IMR-90 (cell line): ENCODE measurements at regions not wholly inside any gene's neighbourhood (a gene's known extent, or its start where the extent isn't known, plus 50 kb on each side); places are given as distances from the start of the nearest gene placed in this dataset.

Experiments used
- ATAC-seq: fragments of 200-7000 bp; cut with Tn5 transposase; 2 replicates; pipeline ENCODE4 v1.9.1; 2020; ENCODE audit warnings: low read depth, mild to moderate bottlenecking, moderate library complexity
- BruUV-seq: library from RNA; stranded (reverse); fragments of 400-500 nt; replicated peaks from 2 replicates; lab custom pipeline; 2021; lab: Mats Ljungman, UMichigan
- CTCF ChIA-PET: fragments of 300-600 bp; formaldehyde crosslinking; extraction: SDS; loops from one replicate; lab custom pipeline; 2021; ENCODE audit warnings: antibody characterized with exemption; lab: Yijun Ruan, JAX
- POLR2A ChIA-PET: fragments of 300-600 bp; sonication (Branson Sonifier 250); formaldehyde crosslinking; loops from one replicate; lab custom pipeline; 2022; ENCODE audit warnings: antibody characterized with exemption; ENCODE audit not compliant: unreplicated experiment; lab: Charles Lee
- DNase-seq: peaks from one replicate; pipeline ENCODE4 v3.0.0; 2013
- H2AFZ ChIP-seq: replicated peaks from 2 replicates; pipeline ENCODE3; 2013; ENCODE audit warnings: low read length, mild to moderate bottlenecking; ENCODE audit not compliant: poor library complexity
- H2AK5ac ChIP-seq: 2 replicates; pipeline ENCODE4 v1.6.1; 2013; ENCODE audit warnings: low read depth, low read length, inconsistent platforms
- H2AK9ac ChIP-seq: replicated peaks from 2 replicates; pipeline ENCODE3; 2013; ENCODE audit warnings: mild to moderate bottlenecking, low read depth, low read length, moderate library complexity; ENCODE audit not compliant: poor library complexity
- H2BK120ac ChIP-seq: 2 replicates; pipeline ENCODE4 v1.6.1; 2013; ENCODE audit warnings: low read depth, low read length, inconsistent platforms
- H2BK15ac ChIP-seq: 3 replicates; pipeline ENCODE4 v1.6.1; 2013; ENCODE audit warnings: low read depth, low read length, inconsistent platforms
- H2BK20ac ChIP-seq: 2 replicates; pipeline ENCODE4 v1.6.1; 2013; ENCODE audit warnings: low read depth, mild to moderate bottlenecking, inconsistent platforms, low read length, moderate library complexity
- H2BK5ac ChIP-seq: 2 replicates; pipeline ENCODE4 v1.6.1; 2013; ENCODE audit warnings: mild to moderate bottlenecking, low read depth, low read length, inconsistent platforms; ENCODE audit not compliant: poor library complexity, severe bottlenecking
- H3K14ac ChIP-seq: replicated peaks from 2 replicates; pipeline ENCODE4 v1.6.1; 2013; ENCODE audit warnings: low read depth, low read length, inconsistent platforms
- H3K18ac ChIP-seq: 2 replicates; pipeline ENCODE4 v1.6.1; 2013; ENCODE audit warnings: low read depth, low read length, control low read depth
- H3K23ac ChIP-seq: 2 replicates; pipeline ENCODE4 v1.6.1; 2013; ENCODE audit warnings: low read depth, low read length, inconsistent platforms
- H3K27ac ChIP-seq: 2 replicates; pipeline ENCODE4 v1.5.1; 2013; ENCODE audit warnings: mild to moderate bottlenecking, control low read depth, low read length; ENCODE audit not compliant: insufficient read depth
- H3K27me3 ChIP-seq: 2 replicates; pipeline ENCODE4 v1.6.1; 2013; ENCODE audit warnings: low read length; ENCODE audit not compliant: control insufficient read depth, insufficient read depth
- H3K36me3 ChIP-seq: 2 replicates; pipeline ENCODE4 v1.6.1; 2013; ENCODE audit warnings: low read length, mixed read lengths; ENCODE audit not compliant: control insufficient read depth, insufficient read depth
- H3K4ac ChIP-seq: 2 replicates; pipeline ENCODE4 v1.6.1; 2013; ENCODE audit warnings: low read depth, low read length, inconsistent platforms
- H3K4me1 ChIP-seq: 2 replicates; pipeline ENCODE4 v1.6.1; 2013; ENCODE audit warnings: low read length, mixed read lengths; ENCODE audit not compliant: control insufficient read depth, insufficient read depth
- H3K4me2 ChIP-seq: 2 replicates; pipeline ENCODE4 v1.6.1; 2013; ENCODE audit warnings: low read depth, mild to moderate bottlenecking, control low read depth, low read length, moderate library complexity
- H3K4me3 ChIP-seq: 2 replicates; pipeline ENCODE4 v1.5.1; 2013; ENCODE audit warnings: low read depth, mild to moderate bottlenecking, control low read depth, low read length, moderate library complexity; ENCODE audit not compliant: insufficient read depth
- H3K56ac ChIP-seq: 2 replicates; pipeline ENCODE4 v1.6.1; 2013; ENCODE audit warnings: low read length, inconsistent platforms; ENCODE audit not compliant: insufficient read depth; ENCODE audit errors: extremely low read depth
- H3K79me1 ChIP-seq, 2 experiments: 2 replicates each; pipeline ENCODE4 v1.6.1; 2013; ENCODE audit warnings: low read length in 2 of 2, inconsistent platforms in 1 of 2, low read depth in 1 of 2
- H3K9ac ChIP-seq: 2 replicates; pipeline ENCODE4 v1.6.1; 2013; ENCODE audit warnings: low read depth, low read length, control low read depth
- H3K9me1 ChIP-seq: 2 replicates; pipeline ENCODE4 v1.6.1; 2013; ENCODE audit warnings: low read length, inconsistent platforms; ENCODE audit not compliant: insufficient read depth
- H3K9me3 ChIP-seq: 2 replicates; pipeline ENCODE4 v1.6.1; 2013; ENCODE audit warnings: low read length; ENCODE audit not compliant: control insufficient read depth, insufficient read depth
- H4K20me1 ChIP-seq: 2 replicates; pipeline ENCODE4 v1.6.1; 2013; ENCODE audit warnings: low read length, inconsistent platforms; ENCODE audit not compliant: insufficient read depth
- H4K5ac ChIP-seq: 2 replicates; pipeline ENCODE4 v1.6.1; 2013; ENCODE audit warnings: mild to moderate bottlenecking, low read depth, low read length, control low read depth
- H4K8ac ChIP-seq, 2 experiments: 2 replicates each; pipeline ENCODE4 v1.6.1; 2013; ENCODE audit warnings: low read depth in 2 of 2, low read length in 2 of 2, control low read depth in 1 of 2, inconsistent platforms in 1 of 2
- H4K91ac ChIP-seq: 2 replicates; pipeline ENCODE4 v1.6.1; 2013; ENCODE audit warnings: low read depth, low read length, inconsistent platforms; ENCODE audit not compliant: insufficient read depth
- BHLHE40 ChIP-seq: fragments of 150-350 bp; IDR thresholded peaks from 2 replicates; pipeline ENCODE4 v1.6.1; 2016; ENCODE audit warnings: mild to moderate bottlenecking, low read depth, low read length
- CEBPB ChIP-seq: IDR thresholded peaks from 2 replicates; pipeline ENCODE4 v1.6.1; 2012; ENCODE audit warnings: low read depth, low read length, improper control_type of control experiment
- CHD1 ChIP-seq: IDR thresholded peaks from 2 replicates; pipeline ENCODE4 v1.6.1; 2012; ENCODE audit warnings: low read depth, low read length, improper control_type of control experiment
- FOS ChIP-seq: fragments of 150-350 bp; IDR thresholded peaks from 2 replicates; pipeline ENCODE4 v1.6.1; 2016; ENCODE audit warnings: low read depth, low read length
- MAFK ChIP-seq: IDR thresholded peaks from 2 replicates; pipeline ENCODE4 v1.6.1; 2012; ENCODE audit warnings: low read depth, low read length, improper control_type of control experiment
- MAZ ChIP-seq: IDR thresholded peaks from 2 replicates; pipeline ENCODE4 v1.6.1; 2012; ENCODE audit warnings: low read depth, mild to moderate bottlenecking, low read length, improper control_type of control experiment, moderate library complexity, borderline replicate concordance
- MXI1 ChIP-seq: IDR thresholded peaks from 2 replicates; pipeline ENCODE4 v1.6.1; 2012; ENCODE audit warnings: low read depth, mild to moderate bottlenecking, low read length, moderate library complexity, borderline replicate concordance
- NFE2L2 ChIP-seq: fragments of 150-350 bp; IDR thresholded peaks from 2 replicates; pipeline ENCODE4 v1.6.1; 2016; ENCODE audit warnings: low read depth, mild to moderate bottlenecking, low read length
- POLR2A ChIP-seq: IDR thresholded peaks from 2 replicates; pipeline ENCODE4 v1.6.1; 2012; ENCODE audit warnings: mild to moderate bottlenecking, low read depth, low read length
- RAD21 ChIP-seq: IDR thresholded peaks from 2 replicates; pipeline ENCODE4 v1.6.1; 2012; ENCODE audit warnings: low read length, improper control_type of control experiment
- RCOR1 ChIP-seq: IDR thresholded peaks from 2 replicates; pipeline ENCODE4 v1.6.1; 2012; ENCODE audit warnings: mild to moderate bottlenecking, low read length, improper control_type of control experiment; ENCODE audit not compliant: insufficient replicate concordance
- RFX5 ChIP-seq: IDR thresholded peaks from 2 replicates; pipeline ENCODE4 v1.8.0; 2012; ENCODE audit warnings: low read depth, mild to moderate bottlenecking, low read length, moderate library complexity
- SMC3 ChIP-seq: fragments of 150-350 bp; IDR thresholded peaks from 2 replicates; pipeline ENCODE4 v1.6.1; 2016; ENCODE audit warnings: low read depth, mild to moderate bottlenecking, antibody characterized with exemption, low read length, moderate library complexity
- WGBS, 2 experiments: methylation state at CpG; one replicate each; pipeline versions ENCODE4 v1.1.5 to v1.1.7; 2013; ENCODE audit warnings: missing lambda C conversion rate in 2 of 2; ENCODE audit not compliant: insufficient read length in 1 of 2; ENCODE audit errors: extremely low coverage in 2 of 2; 5-methylcytosine and 5-hydroxymethylcytosine counted together
- dilution Hi-C: fragments of 300-500 bp; cut with HindIII; formaldehyde crosslinking; loops from one replicate; pipeline ENCODE4 v1.14.3; 2018; ENCODE audit warnings: low sequenced_read_pairs; ENCODE audit not compliant: unreplicated experiment
- in situ Hi-C: fragments of 300-500 bp; cut with MboI; formaldehyde crosslinking; loops from 3 replicates; pipeline ENCODE4 v1.14.3; 2019; ENCODE audit warnings: low sequenced_read_pairs, inconsistent platforms, mixed read lengths
- intact Hi-C: fragments of 100-400 bp; cut with micrococcal nuclease; formaldehyde crosslinking; loops from 2 replicates; pipeline ENCODE4 v1.10.0; 2022
- TF ChIP-seq, protein P1 (sequence below): fragments of 150-350 bp; IDR thresholded peaks from 2 replicates; pipeline ENCODE4 v1.6.1; 2017; ENCODE audit warnings: mild to moderate bottlenecking, antibody characterized with exemption, low read length, low read depth
- TF ChIP-seq, protein P2 (sequence below): fragments of 150-350 bp; IDR thresholded peaks from 2 replicates; pipeline ENCODE4 v1.6.1; 2016; ENCODE audit warnings: low read depth, mild to moderate bottlenecking, low read length, moderate library complexity, borderline replicate concordance
- TF ChIP-seq, protein P3 (sequence below): conservative IDR thresholded peaks from 2 replicates; pipeline ENCODE4 v1.5.1; 2012; ENCODE audit warnings: mild to moderate bottlenecking, low read depth, low read length, improper control_type of control experiment

DNA sequence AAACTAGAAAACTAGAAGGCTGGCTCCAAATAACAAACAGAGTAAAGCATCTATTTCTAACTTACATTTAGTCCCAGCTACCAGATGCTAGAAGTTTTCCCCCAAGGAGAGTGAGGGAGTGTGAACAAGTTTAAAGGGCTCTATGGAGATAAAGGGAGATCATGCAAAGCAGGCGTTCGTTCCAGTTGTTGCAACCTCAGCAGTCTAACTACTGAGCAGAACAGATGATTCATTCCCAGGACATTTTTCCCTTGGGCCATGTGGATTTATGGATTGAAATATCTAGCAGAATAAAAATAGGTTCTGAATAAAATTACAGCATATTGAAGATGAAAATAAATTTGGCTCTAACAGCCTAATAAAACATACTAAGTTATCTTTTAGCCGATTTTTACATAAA lies 154.8 kb upstream of the TTC14 start:
- Histone ChIP-seq H2AK9ac (no peak overlapping the region), H3K18ac (no peak overlapping the region), H4K5ac (no peak overlapping the region), H3K4me2 (no peak overlapping the region), H2BK20ac (no peak overlapping the region), H2BK5ac (no peak overlapping the region), H3K27me3 (no peaks in the 10 kb centered on the region), H3K4me1 (no peaks in the 10 kb centered on the region), H2AK5ac (no peak overlapping the region), H4K8ac (no peak overlapping the region), H3K14ac (no peak overlapping the region), H4K91ac (no peak overlapping the region), H2BK15ac (no peak overlapping the region), H3K9me1 (no peaks in the 10 kb centered on the region), H3K56ac (no peak overlapping the region), H3K9ac (no peak overlapping the region), H2AFZ (no peak overlapping the region), H3K9me3 (no peaks in the 10 kb centered on the region), H3K4me3 (no peak overlapping the region), H2BK120ac (no peak overlapping the region), H3K36me3 (no peaks in the 10 kb centered on the region), H3K4ac (no peak overlapping the region), H3K23ac (no peak overlapping the region), H4K20me1 (no peaks in the 10 kb centered on the region), H3K79me1 (no peaks in the 10 kb centered on the region), H3K27ac (no peak overlapping the region)
- CTCF ChIA-PET = no interaction called here
- no peak for DNase-seq
- TF ChIP-seq MXI1 (no peak), RCOR1 (no peak), CHD1 (no peak), RAD21 (no peak), MAZ (no peak), BHLHE40 (no peak), FOS (no peak), POLR2A (no peak), CEBPB (no peak), NFE2L2 (no peak), MAFK (no peak), RFX5 (no peak), SMC3 (no peak)
- TF ChIP-seq, protein P1, sequence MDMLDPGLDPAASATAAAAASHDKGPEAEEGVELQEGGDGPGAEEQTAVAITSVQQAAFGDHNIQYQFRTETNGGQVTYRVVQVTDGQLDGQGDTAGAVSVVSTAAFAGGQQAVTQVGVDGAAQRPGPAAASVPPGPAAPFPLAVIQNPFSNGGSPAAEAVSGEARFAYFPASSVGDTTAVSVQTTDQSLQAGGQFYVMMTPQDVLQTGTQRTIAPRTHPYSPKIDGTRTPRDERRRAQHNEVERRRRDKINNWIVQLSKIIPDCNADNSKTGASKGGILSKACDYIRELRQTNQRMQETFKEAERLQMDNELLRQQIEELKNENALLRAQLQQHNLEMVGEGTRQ = no peak
- TF ChIP-seq, protein P2, sequence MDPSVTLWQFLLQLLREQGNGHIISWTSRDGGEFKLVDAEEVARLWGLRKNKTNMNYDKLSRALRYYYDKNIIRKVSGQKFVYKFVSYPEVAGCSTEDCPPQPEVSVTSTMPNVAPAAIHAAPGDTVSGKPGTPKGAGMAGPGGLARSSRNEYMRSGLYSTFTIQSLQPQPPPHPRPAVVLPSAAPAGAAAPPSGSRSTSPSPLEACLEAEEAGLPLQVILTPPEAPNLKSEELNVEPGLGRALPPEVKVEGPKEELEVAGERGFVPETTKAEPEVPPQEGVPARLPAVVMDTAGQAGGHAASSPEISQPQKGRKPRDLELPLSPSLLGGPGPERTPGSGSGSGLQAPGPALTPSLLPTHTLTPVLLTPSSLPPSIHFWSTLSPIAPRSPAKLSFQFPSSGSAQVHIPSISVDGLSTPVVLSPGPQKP = no peak
- TF ChIP-seq, protein P3, sequence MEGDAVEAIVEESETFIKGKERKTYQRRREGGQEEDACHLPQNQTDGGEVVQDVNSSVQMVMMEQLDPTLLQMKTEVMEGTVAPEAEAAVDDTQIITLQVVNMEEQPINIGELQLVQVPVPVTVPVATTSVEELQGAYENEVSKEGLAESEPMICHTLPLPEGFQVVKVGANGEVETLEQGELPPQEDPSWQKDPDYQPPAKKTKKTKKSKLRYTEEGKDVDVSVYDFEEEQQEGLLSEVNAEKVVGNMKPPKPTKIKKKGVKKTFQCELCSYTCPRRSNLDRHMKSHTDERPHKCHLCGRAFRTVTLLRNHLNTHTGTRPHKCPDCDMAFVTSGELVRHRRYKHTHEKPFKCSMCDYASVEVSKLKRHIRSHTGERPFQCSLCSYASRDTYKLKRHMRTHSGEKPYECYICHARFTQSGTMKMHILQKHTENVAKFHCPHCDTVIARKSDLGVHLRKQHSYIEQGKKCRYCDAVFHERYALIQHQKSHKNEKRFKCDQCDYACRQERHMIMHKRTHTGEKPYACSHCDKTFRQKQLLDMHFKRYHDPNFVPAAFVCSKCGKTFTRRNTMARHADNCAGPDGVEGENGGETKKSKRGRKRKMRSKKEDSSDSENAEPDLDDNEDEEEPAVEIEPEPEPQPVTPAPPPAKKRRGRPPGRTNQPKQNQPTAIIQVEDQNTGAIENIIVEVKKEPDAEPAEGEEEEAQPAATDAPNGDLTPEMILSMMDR = no peak
- WGBS, 2 experiments = no CpG with 5 or more reads among the region's 3 CpGs
- BruUV-seq = no TSS peak
- no peak for ATAC-seq
- POLR2A ChIA-PET = no interaction called here
- dilution Hi-C loops = no loop called here
- intact Hi-C loops = no loop called here
- in situ Hi-C loops = no loop called here
